ENCODE measurements at regions not wholly inside any gene's neighbourhood (a gene's known extent, or its start where the extent isn't known, plus 50 kb on each side); places are given as distances from the start of the nearest gene placed in this dataset.

- no peak for DNase-seq (ENCODE audit: extremely low read depth, low read depth)
- TF ChIP-seq, protein P1, sequence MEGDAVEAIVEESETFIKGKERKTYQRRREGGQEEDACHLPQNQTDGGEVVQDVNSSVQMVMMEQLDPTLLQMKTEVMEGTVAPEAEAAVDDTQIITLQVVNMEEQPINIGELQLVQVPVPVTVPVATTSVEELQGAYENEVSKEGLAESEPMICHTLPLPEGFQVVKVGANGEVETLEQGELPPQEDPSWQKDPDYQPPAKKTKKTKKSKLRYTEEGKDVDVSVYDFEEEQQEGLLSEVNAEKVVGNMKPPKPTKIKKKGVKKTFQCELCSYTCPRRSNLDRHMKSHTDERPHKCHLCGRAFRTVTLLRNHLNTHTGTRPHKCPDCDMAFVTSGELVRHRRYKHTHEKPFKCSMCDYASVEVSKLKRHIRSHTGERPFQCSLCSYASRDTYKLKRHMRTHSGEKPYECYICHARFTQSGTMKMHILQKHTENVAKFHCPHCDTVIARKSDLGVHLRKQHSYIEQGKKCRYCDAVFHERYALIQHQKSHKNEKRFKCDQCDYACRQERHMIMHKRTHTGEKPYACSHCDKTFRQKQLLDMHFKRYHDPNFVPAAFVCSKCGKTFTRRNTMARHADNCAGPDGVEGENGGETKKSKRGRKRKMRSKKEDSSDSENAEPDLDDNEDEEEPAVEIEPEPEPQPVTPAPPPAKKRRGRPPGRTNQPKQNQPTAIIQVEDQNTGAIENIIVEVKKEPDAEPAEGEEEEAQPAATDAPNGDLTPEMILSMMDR (IDR thresholded peaks at IDR 0.05; ENCODE audit: low read depth, low read length) = no peak
Measured at GRCh38 chr11:24389575-24389974, 107.3 kb upstream of the LUZP2 start.

- TF ChIP-seq, protein P1 (IDR thresholded peaks at IDR 0.05; ENCODE audit: low read depth, low read length) = no peak
- DNase-seq (ENCODE audit: extremely low read depth, low read depth) = no peak
Measured at GRCh38 chr11:24390016-24390415, 106.8 kb upstream of the LUZP2 start.

DNA sequence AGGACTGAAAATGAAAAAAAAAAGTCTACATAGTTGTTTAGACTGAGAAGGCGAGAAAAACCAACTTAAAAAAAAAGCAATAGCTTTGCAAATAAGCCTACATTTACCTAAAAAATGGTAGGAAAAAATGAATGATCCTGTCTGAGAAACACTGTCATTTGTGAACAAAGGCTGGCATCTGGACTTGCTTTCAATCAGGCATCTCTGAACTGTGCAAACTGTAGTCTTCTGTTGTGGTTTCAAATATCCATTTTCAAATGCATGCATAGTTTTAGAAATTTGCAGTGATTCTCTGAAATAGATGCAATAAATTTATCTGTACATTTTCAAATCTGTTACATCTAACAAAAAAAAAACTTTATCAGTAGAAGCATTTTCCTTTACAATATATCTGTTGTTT is 106.1 kb upstream of the LUZP2 start:
- TF ChIP-seq, protein P1 (IDR thresholded peaks at IDR 0.05; ENCODE audit: low read depth, low read length) = no peak
- no peak for DNase-seq (ENCODE audit: extremely low read depth, low read depth)

DNA sequence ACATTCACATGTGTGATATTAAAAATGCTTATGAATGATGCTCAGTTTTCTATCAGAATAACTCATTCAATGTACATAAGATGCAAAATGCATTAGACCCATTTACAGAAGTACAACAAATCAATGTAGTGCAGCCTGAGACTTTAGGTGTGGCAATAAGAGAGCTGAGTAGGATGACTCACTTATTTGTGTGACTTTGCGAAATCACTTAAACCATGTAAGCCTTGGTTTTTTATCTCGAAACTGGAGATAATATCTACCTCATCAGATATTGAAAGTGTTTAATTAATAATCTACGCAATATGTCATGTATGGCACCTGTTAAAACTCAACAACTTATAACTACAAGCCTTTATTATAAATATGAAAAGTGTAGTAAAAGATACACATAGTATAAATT is 105.7 kb upstream of the LUZP2 start:
- DNase-seq (ENCODE audit: extremely low read depth, low read depth) = peak; percentile 2
- TF ChIP-seq, protein P1 (IDR thresholded peaks at IDR 0.05; ENCODE audit: low read depth, low read length) = no peak

- TF ChIP-seq, protein P1 (IDR thresholded peaks at IDR 0.05; ENCODE audit: low read depth, low read length) = no peak
- no peak for DNase-seq (ENCODE audit: extremely low read depth, low read depth)
Measured at GRCh38 chr11:24400059-24400665, 96.7 kb upstream of the LUZP2 start.

DNA sequence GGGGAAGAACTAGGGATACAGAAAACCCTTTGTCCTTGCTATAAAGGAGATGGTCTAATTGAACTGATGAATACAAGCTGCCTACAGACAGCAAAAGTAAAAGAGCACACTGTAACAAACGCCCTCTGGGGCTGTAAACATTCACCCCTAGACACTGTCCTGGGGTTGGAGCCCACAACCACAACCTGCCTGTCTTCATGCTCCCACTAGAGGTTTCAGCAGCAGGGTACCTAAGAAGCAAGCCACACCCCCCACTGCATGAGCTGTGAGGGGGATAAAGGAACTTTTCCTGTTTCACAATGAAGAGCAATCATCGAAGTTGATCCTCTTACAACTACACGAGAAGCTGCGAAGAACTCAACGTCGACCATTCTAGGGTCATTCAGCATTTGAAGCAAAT is 90.5 kb upstream of the LUZP2 start:
- DNase-seq (ENCODE audit: extremely low read depth, low read depth) = no peak
- TF ChIP-seq, protein P1 (IDR thresholded peaks at IDR 0.05; ENCODE audit: low read depth, low read length) = no peak

DNA sequence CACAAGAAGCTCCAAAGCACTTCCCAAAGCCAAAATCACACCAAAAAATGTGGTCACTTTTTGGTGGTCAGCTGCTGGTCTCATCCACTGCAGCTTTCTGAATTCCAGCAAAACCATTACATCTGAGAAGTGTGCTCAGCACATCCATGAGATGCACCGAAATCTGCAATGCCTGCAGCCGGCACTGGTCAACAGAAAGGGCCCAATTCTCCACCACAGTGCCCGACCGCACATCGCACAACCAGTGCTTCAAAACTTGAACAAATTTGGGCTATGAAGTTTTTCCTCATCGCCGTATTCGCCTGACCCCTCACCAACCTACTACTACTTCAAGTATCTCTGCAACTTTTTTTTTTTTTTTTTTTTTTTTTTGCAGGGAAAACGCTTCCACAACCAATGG is 89.9 kb upstream of the LUZP2 start:
- DNase-seq (ENCODE audit: extremely low read depth, low read depth) = no peak
- TF ChIP-seq, protein P1 (IDR thresholded peaks at IDR 0.05; ENCODE audit: low read depth, low read length) = no peak

Measured in AG09319 (cell line).